ENCODE measurements at regions not wholly inside any gene's neighbourhood (a gene's known extent, or its start where the extent isn't known, plus 50 kb on each side); places are given as distances from the start of the nearest gene placed in this dataset.
A peak's percentile ranks its signal among the peaks of the same experiment; 100 is the strongest.

- H3K36me3 ChIP-seq (ENCODE audit: control insufficient read depth, insufficient read depth, low read length): no peaks in the 10 kb centered on the region
- no peak overlapping the region for H3K4me3 ChIP-seq (ENCODE audit: low read depth, low read length)
- TF ChIP-seq, protein P1, sequence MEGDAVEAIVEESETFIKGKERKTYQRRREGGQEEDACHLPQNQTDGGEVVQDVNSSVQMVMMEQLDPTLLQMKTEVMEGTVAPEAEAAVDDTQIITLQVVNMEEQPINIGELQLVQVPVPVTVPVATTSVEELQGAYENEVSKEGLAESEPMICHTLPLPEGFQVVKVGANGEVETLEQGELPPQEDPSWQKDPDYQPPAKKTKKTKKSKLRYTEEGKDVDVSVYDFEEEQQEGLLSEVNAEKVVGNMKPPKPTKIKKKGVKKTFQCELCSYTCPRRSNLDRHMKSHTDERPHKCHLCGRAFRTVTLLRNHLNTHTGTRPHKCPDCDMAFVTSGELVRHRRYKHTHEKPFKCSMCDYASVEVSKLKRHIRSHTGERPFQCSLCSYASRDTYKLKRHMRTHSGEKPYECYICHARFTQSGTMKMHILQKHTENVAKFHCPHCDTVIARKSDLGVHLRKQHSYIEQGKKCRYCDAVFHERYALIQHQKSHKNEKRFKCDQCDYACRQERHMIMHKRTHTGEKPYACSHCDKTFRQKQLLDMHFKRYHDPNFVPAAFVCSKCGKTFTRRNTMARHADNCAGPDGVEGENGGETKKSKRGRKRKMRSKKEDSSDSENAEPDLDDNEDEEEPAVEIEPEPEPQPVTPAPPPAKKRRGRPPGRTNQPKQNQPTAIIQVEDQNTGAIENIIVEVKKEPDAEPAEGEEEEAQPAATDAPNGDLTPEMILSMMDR (IDR thresholded peaks at IDR 0.05; ENCODE audit: insufficient read depth, low read length, poor library complexity, severe bottlenecking): no peak
- no peaks in the 10 kb centered on the region for H3K27me3 ChIP-seq (ENCODE audit: control insufficient read depth, insufficient read depth, low read length)
- DNase-seq (ENCODE audit: low read depth): no peak
Observed at GRCh38 chr9:88046542-88046941, 72.2 kb upstream of the CDK20 start.

GRCh38 chr9:88045686-88046085, 71.4 kb upstream of the CDK20 start:
- Histone ChIP-seq H3K4me3 (ENCODE audit: low read depth, low read length) (no peak overlapping the region), H3K27me3 (ENCODE audit: control insufficient read depth, insufficient read depth, low read length) (no peaks in the 10 kb centered on the region), H3K36me3 (ENCODE audit: control insufficient read depth, insufficient read depth, low read length) (no peaks in the 10 kb centered on the region)
- DNase-seq (ENCODE audit: low read depth): no peak
- TF ChIP-seq, protein P1 (IDR thresholded peaks at IDR 0.05; ENCODE audit: insufficient read depth, low read length, poor library complexity, severe bottlenecking): no peak

DNA sequence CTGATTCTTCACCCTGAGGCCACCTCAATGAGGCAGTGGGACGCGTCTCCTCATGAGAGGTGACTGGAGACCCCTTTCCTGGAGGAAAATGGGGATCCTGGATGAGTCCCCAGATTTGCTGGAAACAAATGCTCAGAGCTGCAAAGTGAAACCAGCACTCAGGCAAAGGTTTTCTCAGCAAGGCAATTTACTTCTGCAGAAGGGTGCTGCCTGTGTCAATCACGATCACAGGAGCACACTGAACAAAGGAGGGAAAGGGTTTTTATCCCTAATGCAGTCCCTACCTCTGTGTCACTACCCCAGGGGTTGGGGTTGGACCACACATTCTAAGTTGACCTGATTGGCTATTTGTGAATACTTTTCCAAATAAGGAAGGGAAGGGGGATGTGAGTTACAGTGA, 69.9 kb upstream of the CDK20 start:
- no peak for DNase-seq (ENCODE audit: low read depth)
- H3K4me3 ChIP-seq (ENCODE audit: low read depth, low read length): no peak overlapping the region
- TF ChIP-seq, protein P1 (IDR thresholded peaks at IDR 0.05; ENCODE audit: insufficient read depth, low read length, poor library complexity, severe bottlenecking): no peak
- no peaks in the 10 kb centered on the region for H3K27me3 ChIP-seq (ENCODE audit: control insufficient read depth, insufficient read depth, low read length)
- no peaks in the 10 kb centered on the region for H3K36me3 ChIP-seq (ENCODE audit: control insufficient read depth, insufficient read depth, low read length)

DNA sequence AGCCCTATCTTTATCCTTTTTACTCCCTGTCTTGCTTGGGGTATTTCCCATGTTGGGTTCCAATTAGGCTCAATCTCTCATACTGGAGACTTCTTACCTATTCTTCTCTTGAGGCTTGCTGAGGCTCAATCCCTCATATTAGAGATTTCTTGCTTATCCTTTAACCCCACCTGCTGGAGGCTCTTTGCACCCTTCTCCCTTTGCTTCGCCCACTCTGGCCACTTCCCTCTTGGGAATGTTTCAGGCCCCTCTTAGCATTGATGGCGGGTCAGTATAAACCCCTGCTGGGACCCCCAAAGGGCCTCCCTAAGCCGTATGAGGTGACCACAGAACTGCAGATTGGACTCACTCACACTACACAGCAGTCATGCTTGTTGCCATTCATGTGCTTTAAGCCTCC, 69.3 kb upstream of the CDK20 start:
- H3K27me3 ChIP-seq (ENCODE audit: control insufficient read depth, insufficient read depth, low read length): no peaks in the 10 kb centered on the region
- no peak overlapping the region for H3K4me3 ChIP-seq (ENCODE audit: low read depth, low read length)
- TF ChIP-seq, protein P1 (IDR thresholded peaks at IDR 0.05; ENCODE audit: insufficient read depth, low read length, poor library complexity, severe bottlenecking): no peak
- DNase-seq (ENCODE audit: low read depth): no peak
- no peaks in the 10 kb centered on the region for H3K36me3 ChIP-seq (ENCODE audit: control insufficient read depth, insufficient read depth, low read length)

- TF ChIP-seq, protein P1 (IDR thresholded peaks at IDR 0.05; ENCODE audit: insufficient read depth, low read length, poor library complexity, severe bottlenecking): peak; percentile 20
- no peaks in the 10 kb centered on the region for H3K27me3 ChIP-seq (ENCODE audit: control insufficient read depth, insufficient read depth, low read length)
- DNase-seq (ENCODE audit: low read depth): no peak
- H3K36me3 ChIP-seq (ENCODE audit: control insufficient read depth, insufficient read depth, low read length): no peaks in the 10 kb centered on the region
- H3K4me3 ChIP-seq (ENCODE audit: low read depth, low read length): no peak overlapping the region
Observed at GRCh38 chr9:88041447-88041846, 67.1 kb upstream of the CDK20 start.

GRCh38 chr9:88037285-88037845, 63.0 kb upstream of the CDK20 start:
- H3K27me3 ChIP-seq (ENCODE audit: control insufficient read depth, insufficient read depth, low read length): no peaks in the 10 kb centered on the region
- TF ChIP-seq, protein P1 (IDR thresholded peaks at IDR 0.05; ENCODE audit: insufficient read depth, low read length, poor library complexity, severe bottlenecking): no peak
- no peaks in the 10 kb centered on the region for H3K36me3 ChIP-seq (ENCODE audit: control insufficient read depth, insufficient read depth, low read length)
- no peak for DNase-seq (ENCODE audit: low read depth)
- no peak overlapping the region for H3K4me3 ChIP-seq (ENCODE audit: low read depth, low read length)
